GM21825 (cell line): ENCODE measurements at regions not wholly inside any gene's neighbourhood (a gene's known extent, or its start where the extent isn't known, plus 50 kb on each side); places are given as distances from the start of the nearest gene placed in this dataset.

Experiments
- ATAC-seq: cut with Tn5 transposase; IDR thresholded peaks from one replicate; pipeline ENCODE4 v1.9.1; 2021; ENCODE audit warnings: mild to moderate bottlenecking, moderate library complexity; ENCODE audit not compliant: unreplicated experiment

- ATAC-seq: no peak
These were observed 344.3 kb upstream of the ID4 start for GRCh38 chr6:19492636-19493405.

- no peak for ATAC-seq
These were observed 335.4 kb upstream of the ID4 start for GRCh38 chr6:19501737-19502245.

DNA sequence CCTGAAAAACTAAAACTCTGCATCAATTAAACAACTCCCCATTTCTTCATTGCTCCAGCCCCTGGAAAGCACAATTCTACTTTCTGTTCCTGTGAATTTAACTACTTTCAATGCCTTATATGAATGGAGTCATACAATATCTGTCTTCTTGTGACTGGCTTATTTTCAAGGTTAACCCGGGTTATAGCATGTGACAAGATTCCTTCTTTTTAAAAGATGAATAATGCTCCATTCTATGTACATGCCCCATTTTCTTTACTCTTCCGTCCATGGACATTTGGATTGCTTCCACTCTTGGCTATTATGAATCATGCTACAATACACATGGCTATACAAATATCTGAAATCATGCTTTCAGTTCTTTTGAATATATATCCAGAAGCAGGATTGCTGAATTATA is 334.9 kb upstream of the ID4 start:
- no peak for ATAC-seq

DNA sequence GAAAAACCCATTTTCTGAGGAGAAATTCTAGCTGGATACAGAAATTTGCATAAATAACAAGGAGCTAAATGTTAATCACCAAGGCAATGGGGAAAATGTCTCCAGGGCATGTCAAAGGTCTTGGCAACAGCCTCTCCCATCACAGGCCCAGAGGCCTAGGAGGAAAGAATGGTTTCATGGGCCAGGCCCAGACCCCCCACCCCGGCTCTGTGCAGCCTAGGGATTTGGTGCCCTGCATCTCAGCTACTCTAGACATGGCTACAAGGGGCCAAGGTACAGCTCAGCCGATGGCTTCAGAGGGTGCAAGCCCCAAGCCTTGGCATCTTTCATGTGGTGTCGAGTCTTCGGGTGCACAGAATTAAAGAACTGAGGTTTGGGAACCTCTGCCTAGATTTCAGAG is 321.2 kb upstream of the ID4 start:
- no peak for ATAC-seq

GRCh38 chr6:19519941-19520340 is 317.2 kb upstream of the ID4 start:
- ATAC-seq: no peak

DNA sequence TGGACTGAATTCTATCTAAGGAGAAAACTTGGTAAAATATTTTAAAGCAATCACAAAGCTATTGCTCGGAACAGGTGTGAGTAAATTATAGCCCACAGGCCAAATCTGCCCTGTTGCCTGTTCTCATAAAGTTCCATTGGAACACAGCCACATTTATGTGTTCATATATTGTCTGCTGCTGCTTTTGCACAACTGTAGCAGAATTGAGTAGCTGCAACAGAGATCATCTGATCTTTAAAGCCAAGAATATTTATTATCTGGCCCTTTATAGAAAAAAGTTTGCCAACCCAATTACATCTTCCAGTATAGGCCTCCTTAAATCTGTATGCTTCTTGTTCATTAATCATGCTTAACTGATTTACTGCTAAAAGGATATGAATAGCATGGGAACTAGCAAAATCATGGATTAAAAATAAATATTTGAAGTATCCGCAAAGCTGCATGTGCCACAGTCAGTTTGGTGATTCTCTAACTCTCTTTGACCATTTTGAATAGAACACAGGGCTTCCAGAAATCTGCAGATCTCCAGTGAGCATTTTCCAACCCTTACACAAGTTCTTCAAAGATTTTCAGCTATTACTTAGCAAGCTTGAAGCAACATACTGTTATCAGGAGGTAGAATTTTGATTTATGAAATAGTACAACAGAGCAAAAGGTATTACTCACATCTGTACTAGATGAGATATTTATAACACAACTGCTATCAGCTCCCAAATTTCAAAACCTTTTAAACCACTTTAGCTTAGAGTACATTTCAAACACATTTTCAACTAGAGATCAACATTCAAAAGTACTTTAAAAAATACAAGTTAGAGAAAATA is 312.6 kb upstream of the ID4 start:
- ATAC-seq: no peak

DNA sequence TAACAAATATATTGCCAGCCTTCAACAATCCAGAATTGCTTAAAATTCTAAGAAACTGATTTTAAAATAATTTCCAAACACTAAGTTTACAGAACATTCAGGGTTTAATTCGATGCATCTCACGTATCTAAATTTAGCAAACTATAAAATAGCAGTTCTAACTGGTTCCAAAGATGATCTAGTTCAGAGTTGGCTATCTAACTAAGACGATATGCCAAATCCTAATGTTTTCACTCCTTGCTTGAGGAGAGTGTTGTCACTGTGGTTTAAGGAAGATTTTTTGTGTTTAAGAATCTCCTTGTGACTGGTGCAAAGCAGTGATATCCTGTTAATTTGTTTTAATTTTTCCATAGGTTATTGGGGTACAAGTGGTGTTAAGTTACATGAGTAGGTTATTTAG is 311.5 kb upstream of the ID4 start:
- no peak for ATAC-seq

- ATAC-seq: no peak
These were observed 307.0 kb upstream of the ID4 start for GRCh38 chr6:19530188-19530587.

GRCh38 chr6:19535351-19535750 is 301.8 kb upstream of the ID4 start:
- ATAC-seq: no peak

DNA sequence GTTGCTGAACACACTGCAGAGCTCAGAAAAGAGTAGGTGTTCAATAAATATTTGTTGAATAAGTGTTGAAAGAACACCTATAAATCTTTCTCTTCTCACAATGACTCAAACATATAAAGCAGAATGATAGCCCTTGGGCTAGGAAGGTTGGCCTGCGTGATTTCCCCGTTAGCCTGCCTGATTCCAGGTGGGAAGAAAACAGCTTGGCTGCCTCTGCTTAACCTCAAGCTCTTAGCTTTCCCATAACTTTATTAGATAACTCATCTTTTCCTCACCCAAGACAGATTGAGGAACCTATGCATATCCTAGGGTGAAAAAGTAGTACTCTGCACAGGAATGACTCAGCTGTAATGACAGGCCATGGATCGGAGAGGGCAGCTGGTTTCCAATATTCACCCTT is 300.3 kb upstream of the ID4 start:
- ATAC-seq: no peak

DNA sequence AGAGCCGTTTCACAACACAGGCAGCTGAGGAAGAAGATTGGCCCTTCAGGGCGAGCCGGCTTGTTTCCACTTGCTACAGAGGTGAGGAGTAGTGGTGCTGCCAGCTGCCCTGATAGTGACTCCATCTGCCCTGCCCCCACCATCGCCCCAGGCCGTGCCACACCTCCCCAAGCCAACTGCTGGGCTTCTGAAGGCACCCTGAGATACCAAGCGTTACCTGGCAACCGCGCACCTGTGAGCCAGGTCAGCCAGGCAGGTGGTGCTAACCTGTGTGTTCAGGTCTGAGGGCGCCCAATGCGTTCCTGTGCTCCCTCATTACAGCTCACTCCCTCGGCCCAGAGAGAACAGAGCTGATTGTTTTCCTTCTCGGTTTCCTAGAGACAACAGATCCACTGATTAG is 299.1 kb upstream of the ID4 start:
- ATAC-seq: no peak

DNA sequence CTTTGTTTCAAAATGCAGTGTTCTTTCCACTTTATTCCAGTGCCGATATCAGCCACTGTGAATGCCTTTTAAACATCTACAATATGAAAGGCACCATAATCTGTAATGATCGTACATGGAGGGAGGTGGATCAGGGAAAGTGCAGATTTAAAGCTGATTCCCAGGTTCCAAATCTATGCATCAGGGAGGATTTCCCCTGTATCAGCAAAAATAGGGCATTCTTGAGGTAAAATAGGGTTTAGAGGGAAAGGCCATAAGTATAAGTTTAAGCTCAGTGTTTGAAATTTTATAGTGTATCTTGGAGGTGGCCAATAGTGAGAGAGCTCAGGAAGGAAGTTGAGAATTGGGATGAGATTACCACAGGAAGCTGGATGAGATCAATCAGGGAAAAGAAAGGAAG is 289.7 kb upstream of the ID4 start:
- no peak for ATAC-seq

- no peak for ATAC-seq
These were observed 288.1 kb upstream of the ID4 start for GRCh38 chr6:19549109-19549508.

- ATAC-seq: no peak
These were observed 286.8 kb upstream of the ID4 start for GRCh38 chr6:19550380-19550779.

- ATAC-seq: no peak
These were observed 285.6 kb upstream of the ID4 start for GRCh38 chr6:19551611-19552010.

DNA sequence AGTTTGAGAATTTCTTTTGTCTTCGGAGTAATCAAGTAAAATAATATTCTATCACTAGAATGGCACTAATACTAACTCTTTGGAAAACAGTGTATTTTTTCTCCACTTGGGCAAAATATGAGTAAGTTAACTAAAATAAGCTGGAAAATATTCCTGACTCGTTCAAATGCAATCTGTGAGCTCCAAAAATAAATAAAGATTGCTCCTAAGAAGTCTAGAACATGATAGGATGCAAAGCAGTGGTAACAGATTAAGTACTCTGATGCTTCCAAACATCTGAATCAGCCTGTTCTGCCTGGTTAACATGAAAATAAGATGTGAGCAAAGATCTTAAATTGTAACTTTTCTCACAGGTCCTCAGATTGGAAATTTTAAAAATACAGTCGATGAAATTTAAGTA is 285.1 kb upstream of the ID4 start:
- ATAC-seq: no peak

GRCh38 chr6:19552588-19552987 is 284.6 kb upstream of the ID4 start:
- ATAC-seq: no peak

- ATAC-seq: no peak
These were observed 282.6 kb upstream of the ID4 start for GRCh38 chr6:19554356-19555225.

GRCh38 chr6:19557191-19557590 is 280.0 kb upstream of the ID4 start:
- no peak for ATAC-seq

DNA sequence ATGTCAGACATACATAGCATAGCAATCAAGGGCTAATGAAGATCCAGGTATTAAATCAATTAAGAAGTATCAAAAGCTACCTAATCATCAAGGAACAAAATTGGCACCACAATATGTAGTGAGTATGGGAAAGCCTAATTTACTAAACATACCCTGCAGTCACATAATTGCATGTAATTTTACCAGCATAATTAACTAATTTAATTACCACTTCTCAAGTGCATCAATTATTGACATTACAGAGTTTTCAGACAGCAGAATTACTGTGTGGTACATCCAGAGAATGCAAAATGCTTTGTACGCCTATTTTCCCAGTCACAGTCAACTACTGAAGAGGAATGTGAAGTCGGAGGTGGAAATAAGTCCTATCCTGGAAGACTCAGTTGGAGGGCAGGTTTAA is 279.0 kb upstream of the ID4 start:
- ATAC-seq: no peak

- ATAC-seq: no peak
These were observed 278.2 kb upstream of the ID4 start for GRCh38 chr6:19558934-19559333.
